ENCODE measurements at regions not wholly inside any gene's neighbourhood (a gene's known extent, or its start where the extent isn't known, plus 50 kb on each side); places are given as distances from the start of the nearest gene placed in this dataset.

DNA sequence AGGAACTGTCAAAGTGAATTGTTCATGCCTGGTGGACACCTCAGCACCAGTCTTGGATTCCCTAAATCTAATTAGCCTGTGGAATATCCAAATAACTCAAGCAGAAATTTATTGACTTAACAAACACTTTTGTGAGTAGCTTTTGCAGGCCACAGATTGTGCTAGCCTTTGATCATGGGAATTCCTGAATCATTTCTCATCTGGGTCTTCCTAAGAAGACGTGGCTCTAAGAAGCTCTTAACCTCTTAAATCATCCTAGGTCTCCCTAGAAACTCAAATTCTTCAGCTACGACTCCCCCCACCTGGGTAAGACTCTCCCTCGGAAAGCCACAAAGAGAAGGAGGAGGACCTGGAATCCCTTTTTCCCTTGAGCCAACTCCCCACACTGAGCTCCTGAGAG is 53.8 kb upstream of the PSEN2 start:
- peaks cover 3 to 9% (median 4%) of the 10 kb centered on the region in 3 donors for H3K4me1 Mint-ChIP-seq
- peak overlapping the region in 1 of 7 donors; percentile 9 for H3K4me3 Mint-ChIP-seq
- ChIA-PET CTCF (interaction anchor here (1.2 to 1.4 kb wide), 2 partner anchors 10 to 190 kb away, joined by 3 to 5 read pairs; no protein-coding TSS in a partner anchor), POLR2A (no interaction called here)
- H3K27ac Mint-ChIP-seq = no peak overlapping the region
- H3K36me3 ChIP-seq (ENCODE audit: insufficient read depth, low read length) = no peaks in the 10 kb centered on the region
- DNase-seq = no peak
- no peaks in the 10 kb centered on the region for H3K9me3 ChIP-seq (ENCODE audit: low read length)
- H3K4me3 ChIP-seq (ENCODE audit: low read length) = no peak overlapping the region
- H3K27me3 Mint-ChIP-seq = peaks cover 0 to 6% of the 10 kb centered on the region in 2 donors
- no peaks in the 10 kb centered on the region for H3K9me3 Mint-ChIP-seq
- H3K36me3 Mint-ChIP-seq = no peaks in the 10 kb centered on the region
- H3K27ac ChIP-seq (ENCODE audit: low read depth, low read length) = no peak overlapping the region
- H3K27me3 ChIP-seq (ENCODE audit: insufficient read depth, low read length, poor library complexity, severe bottlenecking) = no peaks in the 10 kb centered on the region
- H3K4me1 ChIP-seq (ENCODE audit: insufficient read depth, low read length) = no peaks in the 10 kb centered on the region

GRCh38 chr1:226814751-226815537 is 55.5 kb upstream of the PSEN2 start:
- no peaks in the 10 kb centered on the region for H3K9me3 ChIP-seq (ENCODE audit: low read length)
- H3K36me3 Mint-ChIP-seq = no peaks in the 10 kb centered on the region
- no peaks in the 10 kb centered on the region for H3K27me3 ChIP-seq (ENCODE audit: insufficient read depth, low read length, poor library complexity, severe bottlenecking)
- H3K9me3 Mint-ChIP-seq = no peaks in the 10 kb centered on the region
- H3K4me1 Mint-ChIP-seq = peaks cover 3 to 9% (median 4%) of the 10 kb centered on the region in 3 donors
- no peak overlapping the region for H3K4me3 ChIP-seq (ENCODE audit: low read length)
- no peaks in the 10 kb centered on the region for H3K36me3 ChIP-seq (ENCODE audit: insufficient read depth, low read length)
- H3K4me1 ChIP-seq (ENCODE audit: insufficient read depth, low read length) = no peaks in the 10 kb centered on the region
- H3K27me3 Mint-ChIP-seq = peaks cover 0 to 4% of the 10 kb centered on the region in 2 donors
- ChIA-PET CTCF (interaction anchor here (1.0 to 1.4 kb wide), 3 partner anchors 11 to 177 kb away, joined by 3 to 5 read pairs (median 3); partner anchors contain the start of gene ITPKB), POLR2A (interaction anchor here (0.7 to 1.0 kb wide), 3 partner anchors 78 to 949 kb away, joined by 3 read pairs; no protein-coding TSS in a partner anchor)
- H3K27ac ChIP-seq (ENCODE audit: low read depth, low read length) = no peak overlapping the region
- no peak for DNase-seq
- H3K4me3 Mint-ChIP-seq = no peak overlapping the region
- peak overlapping the region in 1 of 8 donors; percentile 2 for H3K27ac Mint-ChIP-seq

DNA sequence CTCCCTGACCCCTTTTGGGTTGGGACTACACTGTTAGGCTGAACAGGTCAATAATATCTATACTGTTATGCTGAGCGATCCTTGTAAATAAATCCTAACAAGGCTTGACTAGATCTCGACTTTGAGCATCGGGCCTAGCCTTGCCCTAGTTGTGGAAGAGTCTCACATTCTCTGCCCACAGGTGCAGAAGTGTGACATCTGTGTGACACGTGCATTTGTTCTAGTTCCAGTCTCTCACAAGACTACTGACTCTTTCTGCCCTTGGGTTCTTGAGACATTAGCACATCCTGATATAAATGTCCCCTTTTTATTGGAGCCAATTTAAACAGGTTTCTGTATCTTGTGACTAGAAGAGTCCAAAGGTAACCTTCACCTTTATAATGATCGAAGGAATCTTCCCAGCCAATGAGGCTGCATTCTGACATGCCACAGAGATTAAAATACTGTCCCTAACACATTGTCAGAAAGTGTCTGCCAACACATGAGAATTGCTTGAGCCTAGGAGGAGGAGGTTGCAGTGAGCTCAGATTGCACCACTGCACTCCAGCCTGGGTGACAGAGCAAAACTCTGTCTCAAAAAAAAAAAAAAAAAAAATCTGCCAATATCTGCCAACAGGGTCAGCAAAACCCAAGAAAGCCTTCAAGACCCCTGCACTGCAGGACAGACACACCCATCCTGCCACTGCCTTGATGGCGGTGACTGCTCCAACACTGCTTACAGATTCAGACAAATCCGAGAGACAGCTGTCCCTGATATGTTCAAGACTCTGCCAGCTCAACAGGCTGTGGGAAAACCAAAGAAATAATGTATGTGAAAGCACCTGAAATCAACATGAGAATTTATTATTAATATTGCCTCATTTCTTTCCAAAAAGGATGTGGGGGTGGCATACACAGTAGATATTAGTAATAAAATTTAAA is 56.5 kb upstream of the PSEN2 start:
- Mint-ChIP-seq H3K9me3 (no peaks in the 10 kb centered on the region), H3K36me3 (no peaks in the 10 kb centered on the region), H3K4me1 (peaks cover 3 to 9% (median 4%) of the 10 kb centered on the region in 3 donors), H3K4me3 (no peak overlapping the region), H3K27ac (no peak overlapping the region), H3K27me3 (peaks cover 0 to 5% of the 10 kb centered on the region in 2 donors)
- Histone ChIP-seq H3K4me1 (ENCODE audit: insufficient read depth, low read length) (no peaks in the 10 kb centered on the region), H3K27ac (ENCODE audit: low read depth, low read length) (no peak overlapping the region), H3K9me3 (ENCODE audit: low read length) (no peaks in the 10 kb centered on the region), H3K36me3 (ENCODE audit: insufficient read depth, low read length) (no peaks in the 10 kb centered on the region), H3K4me3 (ENCODE audit: low read length) (no peak overlapping the region), H3K27me3 (ENCODE audit: insufficient read depth, low read length, poor library complexity, severe bottlenecking) (no peaks in the 10 kb centered on the region)
- DNase-seq = no peak
- ChIA-PET CTCF (no interaction called here), POLR2A (interaction anchor here (0.6 to 0.7 kb wide), 2 partner anchors 950 to 1118 kb away, joined by 3 to 4 read pairs; no protein-coding TSS in a partner anchor)

DNA sequence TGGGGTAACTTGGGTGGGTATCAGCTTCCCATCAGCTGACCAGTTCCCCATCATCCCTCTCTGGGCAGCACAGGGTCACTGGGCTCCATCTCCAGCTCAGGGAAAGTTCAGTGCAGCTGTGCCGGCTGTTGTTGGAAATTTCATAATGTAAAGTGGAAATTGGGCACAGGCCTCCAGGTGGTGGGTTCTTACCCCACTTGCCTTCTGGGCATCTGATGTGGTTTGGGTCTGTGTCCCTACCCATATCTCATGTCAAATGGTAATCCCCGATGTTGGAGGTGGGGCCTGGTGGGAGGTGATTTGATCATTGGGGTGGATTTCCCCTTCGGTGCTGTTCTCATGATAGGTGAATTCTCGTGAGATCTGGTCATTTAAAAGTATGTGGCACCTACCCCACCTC is 59.7 kb upstream of the PSEN2 start:
- Mint-ChIP-seq H3K27ac (peak overlapping the region in 1 of 8 donors; percentile 91), H3K4me3 (no peak overlapping the region), H3K4me1 (peaks cover 3 to 9% (median 4%) of the 10 kb centered on the region in 3 donors), H3K9me3 (no peaks in the 10 kb centered on the region), H3K36me3 (no peaks in the 10 kb centered on the region), H3K27me3 (peaks cover 0 to 5% of the 10 kb centered on the region in 2 donors)
- Histone ChIP-seq H3K27ac (ENCODE audit: low read depth, low read length) (no peak overlapping the region), H3K4me3 (ENCODE audit: low read length) (no peak overlapping the region), H3K36me3 (ENCODE audit: insufficient read depth, low read length) (no peaks in the 10 kb centered on the region), H3K9me3 (ENCODE audit: low read length) (no peaks in the 10 kb centered on the region), H3K4me1 (ENCODE audit: insufficient read depth, low read length) (no peaks in the 10 kb centered on the region), H3K27me3 (ENCODE audit: insufficient read depth, low read length, poor library complexity, severe bottlenecking) (no peaks in the 10 kb centered on the region)
- ChIA-PET POLR2A (interaction anchor here (0.6 kb wide), 1 partner anchor 71 kb away, joined by 3 read pairs; no protein-coding TSS in a partner anchor), CTCF (interaction anchor here (1.7 to 1.8 kb wide), 2 partner anchors 10 to 17 kb away, joined by 4 read pairs; no protein-coding TSS in a partner anchor)
- DNase-seq = no peak

GRCh38 chr1:226809785-226810571 is 60.4 kb upstream of the PSEN2 start:
- DNase-seq = no peak
- Mint-ChIP-seq H3K27ac (peak overlapping the region in 1 of 8 donors; percentile 77), H3K9me3 (no peaks in the 10 kb centered on the region), H3K36me3 (no peaks in the 10 kb centered on the region), H3K4me1 (peaks cover 0 to 3% (median 2%) of the 10 kb centered on the region in 3 donors), H3K4me3 (no peak overlapping the region), H3K27me3 (peaks cover 0 to 5% of the 10 kb centered on the region in 2 donors)
- H3K27me3 ChIP-seq (ENCODE audit: insufficient read depth, low read length, poor library complexity, severe bottlenecking) = no peaks in the 10 kb centered on the region
- no peaks in the 10 kb centered on the region for H3K36me3 ChIP-seq (ENCODE audit: insufficient read depth, low read length)
- no peak overlapping the region for H3K4me3 ChIP-seq (ENCODE audit: low read length)
- no peaks in the 10 kb centered on the region for H3K4me1 ChIP-seq (ENCODE audit: insufficient read depth, low read length)
- ChIA-PET POLR2A (interaction anchor here (0.6 kb wide), 2 partner anchors 14 to 70 kb away, joined by 3 to 6 read pairs; no protein-coding TSS in a partner anchor), CTCF (interaction anchor here (1.7 to 1.9 kb wide), 3 partner anchors 10 to 18 kb away, joined by 4 read pairs; no protein-coding TSS in a partner anchor)
- H3K27ac ChIP-seq (ENCODE audit: low read depth, low read length) = no peak overlapping the region
- no peaks in the 10 kb centered on the region for H3K9me3 ChIP-seq (ENCODE audit: low read length)

DNA sequence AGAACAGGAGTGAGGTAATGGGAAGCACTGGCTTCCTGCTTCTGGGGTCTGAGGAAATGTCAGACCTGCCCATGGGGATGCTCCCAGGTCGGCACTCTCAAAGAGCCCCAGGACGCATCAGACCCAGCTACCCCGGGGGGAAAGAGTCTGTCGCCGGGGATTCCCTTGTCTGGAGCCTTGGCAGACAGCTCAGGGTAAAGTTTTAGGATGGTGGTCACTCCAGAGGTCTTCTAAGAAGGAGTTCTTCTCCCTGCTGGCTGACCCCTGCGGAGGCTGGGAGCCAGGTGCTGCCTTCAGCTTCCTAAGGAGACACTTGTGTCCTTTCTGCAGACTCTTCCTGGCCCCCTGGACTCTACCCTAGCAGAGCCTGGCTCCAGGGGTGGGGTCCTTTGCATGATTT is 61.9 kb upstream of the PSEN2 start:
- no peak overlapping the region for H3K27ac ChIP-seq (ENCODE audit: low read depth, low read length)
- Mint-ChIP-seq H3K27me3 (peaks cover 0 to 5% of the 10 kb centered on the region in 2 donors), H3K4me1 (no peaks in the 10 kb centered on the region), H3K27ac (no peak overlapping the region), H3K9me3 (no peaks in the 10 kb centered on the region), H3K36me3 (no peaks in the 10 kb centered on the region), H3K4me3 (no peak overlapping the region)
- H3K27me3 ChIP-seq (ENCODE audit: insufficient read depth, low read length, poor library complexity, severe bottlenecking) = no peaks in the 10 kb centered on the region
- no peak overlapping the region for H3K4me3 ChIP-seq (ENCODE audit: low read length)
- no peaks in the 10 kb centered on the region for H3K36me3 ChIP-seq (ENCODE audit: insufficient read depth, low read length)
- POLR2A ChIA-PET = no interaction called here
- no peaks in the 10 kb centered on the region for H3K4me1 ChIP-seq (ENCODE audit: insufficient read depth, low read length)
- CTCF ChIA-PET = interaction anchor here (1.4 to 1.9 kb wide), 2 partner anchors 9 to 182 kb away, joined by 3 to 4 read pairs; no protein-coding TSS in a partner anchor
- H3K9me3 ChIP-seq (ENCODE audit: low read length) = no peaks in the 10 kb centered on the region
- DNase-seq = no peak

DNA sequence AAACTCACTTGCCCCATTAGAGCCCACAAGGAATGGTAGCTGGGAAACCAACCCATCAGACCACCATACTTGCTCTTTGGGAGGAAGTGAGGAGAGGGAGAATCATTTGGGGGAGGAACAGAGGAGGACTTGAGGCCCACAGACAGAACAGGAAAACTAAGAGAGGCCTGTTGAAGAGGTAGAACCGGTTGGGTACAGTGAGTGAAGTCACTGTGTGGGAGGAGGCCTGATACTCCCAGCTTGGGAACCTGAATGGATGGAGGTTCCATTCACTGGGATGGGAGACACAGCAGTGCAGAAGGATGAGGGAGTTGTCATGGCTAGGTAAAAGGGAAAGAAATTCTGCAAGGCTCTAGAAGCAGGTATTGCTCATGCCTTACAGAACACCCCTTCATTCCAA is 63.4 kb upstream of the PSEN2 start:
- Histone ChIP-seq H3K4me1 (ENCODE audit: insufficient read depth, low read length) (no peaks in the 10 kb centered on the region), H3K27ac (ENCODE audit: low read depth, low read length) (no peak overlapping the region), H3K4me3 (ENCODE audit: low read length) (no peak overlapping the region), H3K36me3 (ENCODE audit: insufficient read depth, low read length) (no peaks in the 10 kb centered on the region), H3K27me3 (ENCODE audit: insufficient read depth, low read length, poor library complexity, severe bottlenecking) (no peaks in the 10 kb centered on the region), H3K9me3 (ENCODE audit: low read length) (no peaks in the 10 kb centered on the region)
- Mint-ChIP-seq H3K27me3 (peaks cover 0 to 3% of the 10 kb centered on the region in 2 donors), H3K27ac (no peak overlapping the region), H3K36me3 (no peaks in the 10 kb centered on the region), H3K9me3 (no peaks in the 10 kb centered on the region), H3K4me1 (no peaks in the 10 kb centered on the region), H3K4me3 (no peak overlapping the region)
- ChIA-PET CTCF (interaction anchor here (1.2 to 1.4 kb wide), 3 partner anchors 20 to 181 kb away, joined by 3 read pairs; no protein-coding TSS in a partner anchor), POLR2A (no interaction called here)
- DNase-seq = no peak
